GM23248 (cell line): ENCODE measurements at regions not wholly inside any gene's neighbourhood (a gene's known extent, or its start where the extent isn't known, plus 50 kb on each side); places are given as distances from the start of the nearest gene placed in this dataset.

Source experiments
- EZH2 ChIP-seq: fragments of 200-600 bp; sonication (generic); IDR thresholded peaks from 2 replicates; pipeline ENCODE4 v1.6.1; 2018; ENCODE audit warnings: antibody characterized with exemption, mild to moderate bottlenecking; ENCODE audit not compliant: insufficient read depth, poor library complexity, severe bottlenecking
- EZH2phosphoT487 ChIP-seq: fragments of 200-600 bp; sonication (generic); IDR thresholded peaks from 2 replicates; pipeline ENCODE4 v1.6.1; 2018; ENCODE audit warnings: antibody characterized with exemption, moderate library complexity, mild to moderate bottlenecking, low read depth; ENCODE audit not compliant: insufficient read depth

GRCh38 chr12:118853634-118854033 lies 127.7 kb upstream of the SRRM4 start:
- TF ChIP-seq EZH2 (no peak), EZH2phosphoT487 (no peak)
